ENCODE measurements at regions not wholly inside any gene's neighbourhood (a gene's known extent, or its start where the extent isn't known, plus 50 kb on each side); places are given as distances from the start of the nearest gene placed in this dataset.

GRCh38 chr5:172565455-172565854, 75.6 kb upstream of the NEURL1B start:
- no peak overlapping the region for H3K4me3 Mint-ChIP-seq (ENCODE audit: unreplicated experiment)
- no peaks in the 10 kb centered on the region for H3K36me3 Mint-ChIP-seq (ENCODE audit: low read depth, unreplicated experiment)
- no peaks in the 10 kb centered on the region for H3K9me3 Mint-ChIP-seq (ENCODE audit: unreplicated experiment)
- TF ChIP-seq CTCF (IDR thresholded peaks at IDR 0.05; ENCODE audit: unreplicated experiment) = no peak
- H3K4me1 Mint-ChIP-seq (ENCODE audit: unreplicated experiment) = no peaks in the 10 kb centered on the region
- H3K27ac Mint-ChIP-seq (ENCODE audit: unreplicated experiment) = no peak overlapping the region
- H3K27me3 Mint-ChIP-seq (ENCODE audit: unreplicated experiment) = peaks cover 2% of the 10 kb centered on the region
- DNase-seq (ENCODE audit: low spot score) = no peak

GRCh38 chr5:172564883-172565282, 76.2 kb upstream of the NEURL1B start:
- Mint-ChIP-seq H3K27ac (ENCODE audit: unreplicated experiment) (no peak overlapping the region), H3K4me1 (ENCODE audit: unreplicated experiment) (no peaks in the 10 kb centered on the region), H3K27me3 (ENCODE audit: unreplicated experiment) (peaks cover 2% of the 10 kb centered on the region), H3K36me3 (ENCODE audit: low read depth, unreplicated experiment) (no peaks in the 10 kb centered on the region), H3K4me3 (ENCODE audit: unreplicated experiment) (no peak overlapping the region), H3K9me3 (ENCODE audit: unreplicated experiment) (no peaks in the 10 kb centered on the region)
- no peak for TF ChIP-seq CTCF (IDR thresholded peaks at IDR 0.05; ENCODE audit: unreplicated experiment)
- no peak for DNase-seq (ENCODE audit: low spot score)

GRCh38 chr5:172564188-172564587, 76.9 kb upstream of the NEURL1B start:
- no peak overlapping the region for H3K4me3 Mint-ChIP-seq (ENCODE audit: unreplicated experiment)
- no peak overlapping the region for H3K27ac Mint-ChIP-seq (ENCODE audit: unreplicated experiment)
- no peaks in the 10 kb centered on the region for H3K36me3 Mint-ChIP-seq (ENCODE audit: low read depth, unreplicated experiment)
- DNase-seq (ENCODE audit: low spot score) = no peak
- no peak for TF ChIP-seq CTCF (IDR thresholded peaks at IDR 0.05; ENCODE audit: unreplicated experiment)
- no peaks in the 10 kb centered on the region for H3K4me1 Mint-ChIP-seq (ENCODE audit: unreplicated experiment)
- no peaks in the 10 kb centered on the region for H3K9me3 Mint-ChIP-seq (ENCODE audit: unreplicated experiment)
- peaks cover 2% of the 10 kb centered on the region for H3K27me3 Mint-ChIP-seq (ENCODE audit: unreplicated experiment)

- Mint-ChIP-seq H3K27me3 (ENCODE audit: unreplicated experiment) (peaks cover 4% of the 10 kb centered on the region), H3K36me3 (ENCODE audit: low read depth, unreplicated experiment) (no peaks in the 10 kb centered on the region), H3K4me3 (ENCODE audit: unreplicated experiment) (no peak overlapping the region), H3K4me1 (ENCODE audit: unreplicated experiment) (no peaks in the 10 kb centered on the region), H3K9me3 (ENCODE audit: unreplicated experiment) (no peaks in the 10 kb centered on the region), H3K27ac (ENCODE audit: unreplicated experiment) (no peak overlapping the region)
- no peak for TF ChIP-seq CTCF (IDR thresholded peaks at IDR 0.05; ENCODE audit: unreplicated experiment)
- no peak for DNase-seq (ENCODE audit: low spot score)
Measured at GRCh38 chr5:172562443-172562842, 78.6 kb upstream of the NEURL1B start.

- TF ChIP-seq CTCF (IDR thresholded peaks at IDR 0.05; ENCODE audit: unreplicated experiment) = no peak
- Mint-ChIP-seq H3K27ac (ENCODE audit: unreplicated experiment) (no peak overlapping the region), H3K9me3 (ENCODE audit: unreplicated experiment) (no peaks in the 10 kb centered on the region), H3K27me3 (ENCODE audit: unreplicated experiment) (peaks cover 6% of the 10 kb centered on the region), H3K36me3 (ENCODE audit: low read depth, unreplicated experiment) (no peaks in the 10 kb centered on the region), H3K4me3 (ENCODE audit: unreplicated experiment) (no peak overlapping the region), H3K4me1 (ENCODE audit: unreplicated experiment) (no peaks in the 10 kb centered on the region)
- no peak for DNase-seq (ENCODE audit: low spot score)
Measured at GRCh38 chr5:172561151-172561550, 79.9 kb upstream of the NEURL1B start.
